Kidney epithelial cell (primary cell): ENCODE measurements at regions not wholly inside any gene's neighbourhood (a gene's known extent, or its start where the extent isn't known, plus 50 kb on each side); places are given as distances from the start of the nearest gene placed in this dataset.

Source experiments
- DNase-seq: peaks from one replicate; pipeline ENCODE4 v3.0.0-alpha.2; 2010; ENCODE audit warnings: low read depth
- H3K27me3 ChIP-seq: 2 replicates; pipeline ENCODE4 v1.6.0; 2011; ENCODE audit warnings: low read length; ENCODE audit not compliant: control insufficient read depth, insufficient read depth
- H3K36me3 ChIP-seq: 2 replicates; pipeline ENCODE4 v1.5.1; 2011; ENCODE audit warnings: low read length; ENCODE audit not compliant: control insufficient read depth, insufficient read depth
- H3K4me3 ChIP-seq: 2 replicates; pipeline ENCODE4 v1.5.1; 2011; ENCODE audit warnings: low read depth, mild to moderate bottlenecking, control low read depth, low read length
- TF ChIP-seq, protein P1 (sequence below): IDR thresholded peaks from 2 replicates; pipeline ENCODE4 v1.5.1; 2011; ENCODE audit warnings: mild to moderate bottlenecking, moderate library complexity, low read length, control low read depth, inconsistent platforms; ENCODE audit not compliant: insufficient read depth, poor library complexity, severe bottlenecking

DNA sequence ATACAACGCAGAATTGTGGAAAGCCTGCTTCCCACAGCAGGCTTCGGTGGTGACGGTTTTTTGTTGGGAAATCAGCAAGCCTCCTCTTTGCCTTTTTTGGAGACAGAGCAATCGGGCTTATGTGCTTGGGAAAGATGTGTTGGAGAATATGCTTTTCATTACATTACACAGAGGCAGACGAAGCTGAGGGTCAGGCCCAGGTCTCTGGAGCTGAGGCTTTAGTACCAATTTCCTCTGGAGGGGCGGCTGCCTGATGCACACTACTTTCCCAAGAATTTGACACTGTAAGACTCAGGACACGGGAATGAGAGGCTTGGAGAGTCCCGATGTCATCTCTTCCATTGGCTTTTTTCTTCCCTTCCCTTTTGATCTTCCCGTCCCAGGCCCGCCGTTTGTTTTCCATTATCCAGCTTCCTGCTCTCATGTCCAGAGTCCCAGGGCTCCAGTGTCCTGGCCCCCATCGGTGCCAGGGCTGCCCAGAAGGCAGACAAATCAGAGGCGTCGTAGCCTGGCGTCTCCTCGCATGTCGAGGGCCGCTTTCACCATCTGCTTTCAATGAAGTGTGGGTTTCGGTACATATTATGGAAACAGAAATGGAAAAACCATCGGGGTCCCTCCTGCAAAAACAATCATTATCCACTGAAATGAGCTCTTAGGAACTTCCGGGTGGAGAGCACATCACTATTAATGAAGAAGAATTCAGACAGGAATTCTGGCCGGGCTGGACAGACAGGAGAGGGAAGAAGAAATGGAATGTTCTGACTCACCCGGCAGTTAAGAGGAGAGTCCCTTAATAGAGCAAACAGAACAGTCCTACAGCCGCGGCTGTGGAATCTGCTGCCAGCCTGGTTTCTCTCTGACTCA lies 123.0 kb upstream of the JCAD start:
- TF ChIP-seq, protein P1, sequence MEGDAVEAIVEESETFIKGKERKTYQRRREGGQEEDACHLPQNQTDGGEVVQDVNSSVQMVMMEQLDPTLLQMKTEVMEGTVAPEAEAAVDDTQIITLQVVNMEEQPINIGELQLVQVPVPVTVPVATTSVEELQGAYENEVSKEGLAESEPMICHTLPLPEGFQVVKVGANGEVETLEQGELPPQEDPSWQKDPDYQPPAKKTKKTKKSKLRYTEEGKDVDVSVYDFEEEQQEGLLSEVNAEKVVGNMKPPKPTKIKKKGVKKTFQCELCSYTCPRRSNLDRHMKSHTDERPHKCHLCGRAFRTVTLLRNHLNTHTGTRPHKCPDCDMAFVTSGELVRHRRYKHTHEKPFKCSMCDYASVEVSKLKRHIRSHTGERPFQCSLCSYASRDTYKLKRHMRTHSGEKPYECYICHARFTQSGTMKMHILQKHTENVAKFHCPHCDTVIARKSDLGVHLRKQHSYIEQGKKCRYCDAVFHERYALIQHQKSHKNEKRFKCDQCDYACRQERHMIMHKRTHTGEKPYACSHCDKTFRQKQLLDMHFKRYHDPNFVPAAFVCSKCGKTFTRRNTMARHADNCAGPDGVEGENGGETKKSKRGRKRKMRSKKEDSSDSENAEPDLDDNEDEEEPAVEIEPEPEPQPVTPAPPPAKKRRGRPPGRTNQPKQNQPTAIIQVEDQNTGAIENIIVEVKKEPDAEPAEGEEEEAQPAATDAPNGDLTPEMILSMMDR, result no peak
- peak; percentile 81 for DNase-seq
- Histone ChIP-seq H3K4me3 (no peak overlapping the region), H3K36me3 (no peaks in the 10 kb centered on the region), H3K27me3 (no peaks in the 10 kb centered on the region)

DNA sequence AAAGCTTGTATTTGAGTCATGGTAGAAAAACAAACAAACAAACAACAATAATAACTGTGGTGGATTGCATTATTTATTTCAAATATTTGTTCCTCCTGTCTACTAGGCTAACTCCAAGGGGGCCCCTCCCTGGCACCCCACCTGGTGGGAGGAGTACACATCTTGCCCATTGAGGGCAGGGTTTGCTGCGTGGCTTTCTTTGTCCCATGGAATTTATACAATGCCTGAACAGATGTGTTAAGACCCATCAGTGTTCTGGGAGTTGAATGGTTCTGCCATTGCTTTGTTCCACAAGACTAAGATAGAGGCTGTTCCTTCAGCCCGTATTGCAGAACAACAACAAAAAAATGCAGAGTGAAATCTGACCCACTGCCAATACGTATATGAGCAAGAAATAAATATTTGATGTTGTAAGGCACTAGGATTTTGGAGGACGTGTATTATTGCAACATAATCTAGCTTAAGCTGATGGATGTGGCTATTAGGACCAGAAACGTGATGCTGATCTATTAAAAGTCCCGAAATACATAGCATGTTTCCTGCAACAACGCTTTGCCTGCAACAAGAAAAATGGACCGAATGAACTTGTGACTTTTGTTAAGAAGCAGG lies 119.1 kb upstream of the JCAD start:
- Histone ChIP-seq H3K4me3 (no peak overlapping the region), H3K27me3 (no peaks in the 10 kb centered on the region), H3K36me3 (no peaks in the 10 kb centered on the region)
- TF ChIP-seq, protein P1, result no peak
- DNase-seq, result no peak

DNA sequence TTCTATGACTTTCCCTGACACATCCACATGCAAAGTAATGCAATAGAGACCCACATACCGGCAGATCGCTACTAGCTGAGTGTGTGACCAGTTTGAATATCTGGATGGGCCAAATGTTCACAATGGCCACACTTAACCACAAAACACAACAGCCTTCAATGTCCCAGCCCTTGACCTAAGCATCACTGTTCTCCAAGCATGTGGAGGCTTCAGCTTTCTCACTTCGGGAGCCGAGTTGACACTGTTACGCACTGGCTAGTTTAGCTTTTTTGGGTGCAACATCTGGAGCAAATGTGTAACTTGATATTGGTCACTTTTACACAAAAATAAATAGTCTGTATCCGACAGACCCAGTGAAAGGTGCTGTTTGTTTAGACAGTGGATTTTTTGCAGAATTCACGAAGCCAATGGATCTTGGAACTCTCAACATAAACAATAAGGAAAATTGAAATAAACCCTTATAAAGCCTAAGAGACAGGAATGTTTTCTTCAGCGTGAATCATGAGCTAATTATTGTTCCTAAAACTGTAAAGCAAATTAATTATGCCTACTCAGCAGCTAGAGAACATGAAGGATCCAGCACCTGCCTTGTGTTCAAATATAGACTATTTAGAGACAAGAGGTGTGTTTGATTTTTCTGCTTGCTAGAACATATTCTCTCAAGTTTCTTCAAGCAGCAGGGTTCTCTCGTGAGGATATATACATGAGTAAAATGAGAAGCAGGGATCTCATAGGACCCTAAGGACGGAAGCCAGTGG lies 117.6 kb upstream of the JCAD start:
- DNase-seq, result no peak
- Histone ChIP-seq H3K27me3 (no peaks in the 10 kb centered on the region), H3K36me3 (no peaks in the 10 kb centered on the region), H3K4me3 (no peak overlapping the region)
- TF ChIP-seq, protein P1, result no peak

DNA sequence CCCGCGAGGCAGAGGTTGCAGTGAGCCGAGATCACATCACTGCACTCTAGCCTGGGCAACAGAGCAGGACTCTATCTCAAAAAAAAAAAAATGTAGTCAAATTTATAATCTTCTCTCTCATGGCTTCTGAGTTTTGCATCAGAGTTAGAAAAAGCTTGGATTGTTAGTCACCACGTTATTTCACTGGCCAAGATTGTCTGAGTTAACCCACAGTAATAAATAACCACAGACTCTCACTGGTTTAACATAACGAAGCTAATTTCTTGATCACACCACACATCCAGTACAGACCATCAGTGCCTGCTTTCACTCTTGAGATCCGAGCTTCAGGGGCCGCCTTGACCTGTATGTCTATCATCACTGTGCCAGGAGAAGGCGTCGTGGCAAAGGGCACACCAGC lies 116.8 kb upstream of the JCAD start:
- TF ChIP-seq, protein P1, result no peak
- no peak overlapping the region for H3K4me3 ChIP-seq
- H3K36me3 ChIP-seq, result no peaks in the 10 kb centered on the region
- DNase-seq, result no peak
- no peaks in the 10 kb centered on the region for H3K27me3 ChIP-seq

DNA sequence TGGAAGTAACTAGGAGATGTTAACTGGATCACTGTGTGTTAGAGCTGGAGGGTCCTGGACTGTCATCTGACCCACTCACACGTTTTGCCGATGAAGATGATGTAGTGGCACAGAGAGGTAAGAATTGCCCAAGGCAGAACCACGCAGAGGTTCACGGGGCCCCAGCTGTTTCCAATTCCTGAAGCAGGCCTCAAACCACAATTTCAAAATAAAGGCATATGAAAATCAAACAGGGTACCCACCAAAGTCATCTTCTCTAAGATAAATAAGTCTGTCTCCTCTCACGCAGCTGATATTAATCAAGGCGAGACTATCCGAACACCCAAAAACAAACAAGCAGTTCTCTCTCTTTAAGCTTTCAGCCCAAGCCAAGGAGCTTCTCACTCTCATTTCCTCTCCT lies 113.3 kb upstream of the JCAD start:
- TF ChIP-seq, protein P1, result no peak
- no peak for DNase-seq
- no peaks in the 10 kb centered on the region for H3K27me3 ChIP-seq
- no peaks in the 10 kb centered on the region for H3K36me3 ChIP-seq
- no peak overlapping the region for H3K4me3 ChIP-seq
